K562 (cell line): ENCODE measurements at regions not wholly inside any gene's neighbourhood (a gene's known extent, or its start where the extent isn't known, plus 50 kb on each side); places are given as distances from the start of the nearest gene placed in this dataset.

Experiments used
- CAMTA2 ChIP-seq: fragments of 250-450 bp; sonication (Bioruptor Pico); conservative IDR thresholded peaks from 2 replicates; pipeline ENCODE4 v1.5.1; 2022
- EZH2 ChIP-seq: IDR thresholded peaks from 2 replicates; pipeline ENCODE4 v1.6.1; 2012; ENCODE audit warnings: low read depth, mild to moderate bottlenecking, inconsistent platforms, low read length, borderline replicate concordance
- GABPA ChIP-seq: fragments of 200-800 bp; sonication (Bioruptor generic); conservative IDR thresholded peaks from 2 replicates; pipeline ENCODE4 v1.6.1; 2016; ENCODE audit warnings: low read depth, missing genetic modification characterization, missing compliant biosample characterization
- HCFC1 ChIP-seq: IDR thresholded peaks from 2 replicates; pipeline ENCODE4 v1.6.1; 2012; ENCODE audit warnings: low read depth, low read length, improper control_type of control experiment
- MAFK ChIP-seq: IDR thresholded peaks from 2 replicates; pipeline ENCODE4 v1.6.1; 2011; ENCODE audit warnings: low read length, improper control_type of control experiment
- RBM22 ChIP-seq: fragments of 200-400 bp; formaldehyde crosslinking; IDR thresholded peaks from 2 replicates; pipeline ENCODE4 v1.6.1; 2018; ENCODE audit warnings: low read length, low read depth; ENCODE audit not compliant: poor library complexity, severe bottlenecking
- STAT5A ChIP-seq: IDR thresholded peaks from 2 replicates; pipeline ENCODE4 v1.6.1; 2012; ENCODE audit warnings: low read length, inconsistent platforms, borderline replicate concordance
- TAF1 ChIP-seq: IDR thresholded peaks from 2 replicates; pipeline ENCODE4 v1.6.1; 2011; ENCODE audit warnings: mild to moderate bottlenecking, low read length, moderate library complexity; ENCODE audit not compliant: insufficient read depth, control insufficient read depth, severe bottlenecking; ENCODE audit errors: extremely low read depth
- ZNF24 ChIP-seq: fragments of 450-650 bp; IDR thresholded peaks from 2 replicates; pipeline ENCODE4 v1.6.1; 2016
- TF ChIP-seq, protein P1 (sequence below): sonication (generic); formaldehyde crosslinking; IDR thresholded peaks from 2 replicates; pipeline ENCODE4 v1.8.0; 2022; ENCODE audit warnings: mild to moderate bottlenecking, missing genetic modification reagents
- TF ChIP-seq, protein P2 (sequence below): sonication (generic); formaldehyde crosslinking; IDR thresholded peaks from 2 replicates; pipeline ENCODE4 v1.8.1; 2022; ENCODE audit warnings: missing genetic modification reagents
- TF ChIP-seq, protein P3 (sequence below), 3 experiments: IDR thresholded peaks in 2 of 3; conservative IDR thresholded peaks in 1 of 3; 2 replicates each; pipeline ENCODE4 v1.5.1; 2011 to 2012; ENCODE audit warnings: low read length in 3 of 3, mild to moderate bottlenecking in 3 of 3, control low read depth in 2 of 3, improper control_type of control experiment in 1 of 3, inconsistent platforms in 1 of 3, low read depth in 1 of 3, mixed read lengths in 1 of 3, moderate library complexity in 1 of 3; ENCODE audit not compliant: insufficient read depth in 2 of 3
- TF ChIP-seq, protein P4 (sequence below): fragments of 450-650 bp; formaldehyde crosslinking; IDR thresholded peaks from 2 replicates; pipeline ENCODE4 v1.4.0; 2020; ENCODE audit warnings: mild to moderate bottlenecking, moderate library complexity

DNA sequence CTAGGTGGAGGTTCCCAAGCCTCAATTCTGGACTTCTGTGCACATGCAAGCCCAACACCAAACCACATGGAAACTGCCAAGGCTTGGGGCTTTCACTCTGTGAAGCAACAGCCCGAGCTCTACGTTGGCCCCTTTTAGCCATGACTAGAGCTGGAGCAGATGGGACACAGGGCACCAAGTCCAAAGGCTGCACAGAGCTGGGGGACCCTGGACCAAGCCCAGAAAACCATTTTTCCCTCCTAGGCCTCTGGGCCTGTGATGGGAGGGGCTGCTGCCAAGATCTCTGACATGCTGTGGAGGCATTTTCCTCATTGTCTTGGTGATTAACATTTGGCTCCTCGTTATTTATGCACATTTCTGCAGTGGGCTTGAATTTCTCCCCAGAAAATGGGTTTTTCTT is 258.7 kb upstream of the ACTRT1 start:
- TF ChIP-seq, protein P1, sequence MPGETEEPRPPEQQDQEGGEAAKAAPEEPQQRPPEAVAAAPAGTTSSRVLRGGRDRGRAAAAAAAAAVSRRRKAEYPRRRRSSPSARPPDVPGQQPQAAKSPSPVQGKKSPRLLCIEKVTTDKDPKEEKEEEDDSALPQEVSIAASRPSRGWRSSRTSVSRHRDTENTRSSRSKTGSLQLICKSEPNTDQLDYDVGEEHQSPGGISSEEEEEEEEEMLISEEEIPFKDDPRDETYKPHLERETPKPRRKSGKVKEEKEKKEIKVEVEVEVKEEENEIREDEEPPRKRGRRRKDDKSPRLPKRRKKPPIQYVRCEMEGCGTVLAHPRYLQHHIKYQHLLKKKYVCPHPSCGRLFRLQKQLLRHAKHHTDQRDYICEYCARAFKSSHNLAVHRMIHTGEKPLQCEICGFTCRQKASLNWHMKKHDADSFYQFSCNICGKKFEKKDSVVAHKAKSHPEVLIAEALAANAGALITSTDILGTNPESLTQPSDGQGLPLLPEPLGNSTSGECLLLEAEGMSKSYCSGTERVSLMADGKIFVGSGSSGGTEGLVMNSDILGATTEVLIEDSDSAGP = no peak
- TF ChIP-seq, protein P2, sequence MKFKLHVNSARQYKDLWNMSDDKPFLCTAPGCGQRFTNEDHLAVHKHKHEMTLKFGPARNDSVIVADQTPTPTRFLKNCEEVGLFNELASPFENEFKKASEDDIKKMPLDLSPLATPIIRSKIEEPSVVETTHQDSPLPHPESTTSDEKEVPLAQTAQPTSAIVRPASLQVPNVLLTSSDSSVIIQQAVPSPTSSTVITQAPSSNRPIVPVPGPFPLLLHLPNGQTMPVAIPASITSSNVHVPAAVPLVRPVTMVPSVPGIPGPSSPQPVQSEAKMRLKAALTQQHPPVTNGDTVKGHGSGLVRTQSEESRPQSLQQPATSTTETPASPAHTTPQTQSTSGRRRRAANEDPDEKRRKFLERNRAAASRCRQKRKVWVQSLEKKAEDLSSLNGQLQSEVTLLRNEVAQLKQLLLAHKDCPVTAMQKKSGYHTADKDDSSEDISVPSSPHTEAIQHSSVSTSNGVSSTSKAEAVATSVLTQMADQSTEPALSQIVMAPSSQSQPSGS (CRISPR knock-in tag) = no peak
- TF ChIP-seq ZNF24 = no peak
- no peak for TF ChIP-seq RBM22
- TF ChIP-seq MAFK = no peak
- no peak for TF ChIP-seq CAMTA2 (CRISPR knock-in tag)
- TF ChIP-seq TAF1 = no peak
- no peak for TF ChIP-seq HCFC1
- TF ChIP-seq, protein P3, sequence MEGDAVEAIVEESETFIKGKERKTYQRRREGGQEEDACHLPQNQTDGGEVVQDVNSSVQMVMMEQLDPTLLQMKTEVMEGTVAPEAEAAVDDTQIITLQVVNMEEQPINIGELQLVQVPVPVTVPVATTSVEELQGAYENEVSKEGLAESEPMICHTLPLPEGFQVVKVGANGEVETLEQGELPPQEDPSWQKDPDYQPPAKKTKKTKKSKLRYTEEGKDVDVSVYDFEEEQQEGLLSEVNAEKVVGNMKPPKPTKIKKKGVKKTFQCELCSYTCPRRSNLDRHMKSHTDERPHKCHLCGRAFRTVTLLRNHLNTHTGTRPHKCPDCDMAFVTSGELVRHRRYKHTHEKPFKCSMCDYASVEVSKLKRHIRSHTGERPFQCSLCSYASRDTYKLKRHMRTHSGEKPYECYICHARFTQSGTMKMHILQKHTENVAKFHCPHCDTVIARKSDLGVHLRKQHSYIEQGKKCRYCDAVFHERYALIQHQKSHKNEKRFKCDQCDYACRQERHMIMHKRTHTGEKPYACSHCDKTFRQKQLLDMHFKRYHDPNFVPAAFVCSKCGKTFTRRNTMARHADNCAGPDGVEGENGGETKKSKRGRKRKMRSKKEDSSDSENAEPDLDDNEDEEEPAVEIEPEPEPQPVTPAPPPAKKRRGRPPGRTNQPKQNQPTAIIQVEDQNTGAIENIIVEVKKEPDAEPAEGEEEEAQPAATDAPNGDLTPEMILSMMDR (IDR thresholded peaks at IDR 0.05 in 2 of 3, conservative IDR thresholded peaks at IDR 0.05 in 1 of 3; ENCODE audit: insufficient read depth in 2 of 3, low read depth in 1 of 3, low read length in 3 of 3) = no peak
- TF ChIP-seq, protein P4, sequence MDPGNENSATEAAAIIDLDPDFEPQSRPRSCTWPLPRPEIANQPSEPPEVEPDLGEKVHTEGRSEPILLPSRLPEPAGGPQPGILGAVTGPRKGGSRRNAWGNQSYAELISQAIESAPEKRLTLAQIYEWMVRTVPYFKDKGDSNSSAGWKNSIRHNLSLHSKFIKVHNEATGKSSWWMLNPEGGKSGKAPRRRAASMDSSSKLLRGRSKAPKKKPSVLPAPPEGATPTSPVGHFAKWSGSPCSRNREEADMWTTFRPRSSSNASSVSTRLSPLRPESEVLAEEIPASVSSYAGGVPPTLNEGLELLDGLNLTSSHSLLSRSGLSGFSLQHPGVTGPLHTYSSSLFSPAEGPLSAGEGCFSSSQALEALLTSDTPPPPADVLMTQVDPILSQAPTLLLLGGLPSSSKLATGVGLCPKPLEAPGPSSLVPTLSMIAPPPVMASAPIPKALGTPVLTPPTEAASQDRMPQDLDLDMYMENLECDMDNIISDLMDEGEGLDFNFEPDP (CRISPR knock-in tag) = no peak
- no peak for TF ChIP-seq EZH2
- no peak for TF ChIP-seq STAT5A
- TF ChIP-seq GABPA (tag) = no peak
